Mucosa of stomach (tissue), 1 donor: ENCODE measurements at regions not wholly inside any gene's neighbourhood (a gene's known extent, or its start where the extent isn't known, plus 50 kb on each side); places are given as distances from the start of the nearest gene placed in this dataset.

Experiments
- H3K27me3 ChIP-seq: one replicate; pipeline ENCODE4 v1.7.0; 2013; ENCODE audit warnings: mild to moderate bottlenecking, low read length; ENCODE audit not compliant: control insufficient read depth, insufficient read depth
- H3K36me3 ChIP-seq: one replicate; pipeline ENCODE4 v1.7.0; 2013; ENCODE audit warnings: low read length; ENCODE audit not compliant: control insufficient read depth, insufficient read depth
- H3K4me1 ChIP-seq: one replicate; pipeline ENCODE4 v1.7.0; 2013; ENCODE audit warnings: mild to moderate bottlenecking, low read length; ENCODE audit not compliant: control insufficient read depth, insufficient read depth
- H3K4me3 ChIP-seq: one replicate; pipeline ENCODE4 v1.7.0; 2013; ENCODE audit warnings: low read length
- H3K9ac ChIP-seq: one replicate; pipeline ENCODE4 v1.7.0; 2013; ENCODE audit warnings: mild to moderate bottlenecking, low read length, moderate library complexity
- H3K9me3 ChIP-seq: one replicate; pipeline ENCODE4 v1.7.0; 2013; ENCODE audit warnings: mild to moderate bottlenecking, low read length, moderate library complexity; ENCODE audit not compliant: control insufficient read depth
- donor health status: Pancreatic carcinoma.

GRCh38 chr14:62283837-62284236 is 521.6 kb downstream of the SNAPC1 start:
- Histone ChIP-seq H3K4me3 (no peak overlapping the region), H3K9ac (no peak overlapping the region), H3K9me3 (no peaks in the 10 kb centered on the region), H3K27me3 (no peaks in the 10 kb centered on the region), H3K36me3 (no peaks in the 10 kb centered on the region), H3K4me1 (no peaks in the 10 kb centered on the region)

GRCh38 chr14:62289471-62289870 is 527.3 kb downstream of the SNAPC1 start:
- Histone ChIP-seq H3K4me1 (no peaks in the 10 kb centered on the region), H3K9ac (no peak overlapping the region), H3K36me3 (no peaks in the 10 kb centered on the region), H3K4me3 (no peak overlapping the region), H3K27me3 (no peaks in the 10 kb centered on the region), H3K9me3 (no peaks in the 10 kb centered on the region)

GRCh38 chr14:62301080-62301479 is 538.9 kb downstream of the SNAPC1 start:
- no peaks in the 10 kb centered on the region for H3K27me3 ChIP-seq
- no peak overlapping the region for H3K9ac ChIP-seq
- no peaks in the 10 kb centered on the region for H3K36me3 ChIP-seq
- H3K9me3 ChIP-seq: no peaks in the 10 kb centered on the region
- peaks cover 29% of the 10 kb centered on the region for H3K4me1 ChIP-seq
- H3K4me3 ChIP-seq: no peak overlapping the region

- H3K9me3 ChIP-seq: no peaks in the 10 kb centered on the region
- H3K4me3 ChIP-seq: no peak overlapping the region
- H3K9ac ChIP-seq: no peak overlapping the region
- no peaks in the 10 kb centered on the region for H3K27me3 ChIP-seq
- peaks cover 29% of the 10 kb centered on the region for H3K4me1 ChIP-seq
- H3K36me3 ChIP-seq: no peaks in the 10 kb centered on the region
Measured at GRCh38 chr14:62301911-62302310, 539.7 kb downstream of the SNAPC1 start.

GRCh38 chr14:62303437-62303836 is 541.2 kb downstream of the SNAPC1 start:
- Histone ChIP-seq H3K36me3 (no peaks in the 10 kb centered on the region), H3K27me3 (no peaks in the 10 kb centered on the region), H3K9ac (no peak overlapping the region), H3K4me3 (no peak overlapping the region), H3K4me1 (peaks cover 31% of the 10 kb centered on the region), H3K9me3 (no peaks in the 10 kb centered on the region)

- Histone ChIP-seq H3K36me3 (no peaks in the 10 kb centered on the region), H3K9ac (no peak overlapping the region), H3K4me1 (peaks cover 38% of the 10 kb centered on the region), H3K4me3 (no peak overlapping the region), H3K9me3 (no peaks in the 10 kb centered on the region), H3K27me3 (no peaks in the 10 kb centered on the region)
Measured at GRCh38 chr14:62304257-62304656, 542.0 kb downstream of the SNAPC1 start.

- Histone ChIP-seq H3K27me3 (no peaks in the 10 kb centered on the region), H3K9ac (no peak overlapping the region), H3K36me3 (no peaks in the 10 kb centered on the region), H3K9me3 (no peaks in the 10 kb centered on the region), H3K4me1 (peaks cover 24% of the 10 kb centered on the region), H3K4me3 (no peak overlapping the region)
Measured at GRCh38 chr14:62307844-62308243, 545.6 kb downstream of the SNAPC1 start.

- Histone ChIP-seq H3K9ac (no peak overlapping the region), H3K4me3 (no peak overlapping the region), H3K27me3 (no peaks in the 10 kb centered on the region), H3K4me1 (peaks cover 19% of the 10 kb centered on the region), H3K36me3 (no peaks in the 10 kb centered on the region), H3K9me3 (no peaks in the 10 kb centered on the region)
Measured at GRCh38 chr14:62308316-62308715, 546.1 kb downstream of the SNAPC1 start.

- Histone ChIP-seq H3K4me1 (peaks cover 18% of the 10 kb centered on the region), H3K9me3 (no peaks in the 10 kb centered on the region), H3K9ac (no peak overlapping the region), H3K4me3 (no peak overlapping the region), H3K36me3 (no peaks in the 10 kb centered on the region), H3K27me3 (no peaks in the 10 kb centered on the region)
Measured at GRCh38 chr14:62308891-62309290, 546.7 kb downstream of the SNAPC1 start.

GRCh38 chr14:62313212-62313611 is 551.0 kb downstream of the SNAPC1 start:
- H3K9ac ChIP-seq: no peak overlapping the region

GRCh38 chr14:62314221-62314620 is 552.0 kb downstream of the SNAPC1 start:
- no peaks in the 10 kb centered on the region for H3K36me3 ChIP-seq
- no peaks in the 10 kb centered on the region for H3K9me3 ChIP-seq
- peaks cover 13% of the 10 kb centered on the region for H3K4me1 ChIP-seq
- no peak overlapping the region for H3K9ac ChIP-seq
- no peak overlapping the region for H3K4me3 ChIP-seq
- H3K27me3 ChIP-seq: no peaks in the 10 kb centered on the region

More at GRCh38 chr14:62313212-62313611, 551.0 kb downstream of the SNAPC1 start:
- peaks cover 22% of the 10 kb centered on the region for H3K4me1 ChIP-seq
- H3K36me3 ChIP-seq: no peaks in the 10 kb centered on the region
- H3K27me3 ChIP-seq: no peaks in the 10 kb centered on the region
- no peak overlapping the region for H3K4me3 ChIP-seq
- no peaks in the 10 kb centered on the region for H3K9me3 ChIP-seq

GRCh38 chr14:62314871-62315270 is 552.7 kb downstream of the SNAPC1 start:
- no peaks in the 10 kb centered on the region for H3K9me3 ChIP-seq
- no peak overlapping the region for H3K9ac ChIP-seq
- no peaks in the 10 kb centered on the region for H3K27me3 ChIP-seq
- H3K4me1 ChIP-seq: peaks cover 8% of the 10 kb centered on the region
- no peaks in the 10 kb centered on the region for H3K36me3 ChIP-seq
- no peak overlapping the region for H3K4me3 ChIP-seq

- no peaks in the 10 kb centered on the region for H3K36me3 ChIP-seq
- no peaks in the 10 kb centered on the region for H3K27me3 ChIP-seq
- no peak overlapping the region for H3K4me3 ChIP-seq
- no peak overlapping the region for H3K9ac ChIP-seq
- peaks cover 8% of the 10 kb centered on the region for H3K4me1 ChIP-seq
- H3K9me3 ChIP-seq: no peaks in the 10 kb centered on the region
Measured at GRCh38 chr14:62315631-62316030, 553.4 kb downstream of the SNAPC1 start.
